T-helper 2 cell (primary cell): ENCODE measurements at regions not wholly inside any gene's neighbourhood (a gene's known extent, or its start where the extent isn't known, plus 50 kb on each side); places are given as distances from the start of the nearest gene placed in this dataset.
"Not testable (repeated sequence)": the region's sequence is repeated elsewhere in the genome, so short reads cannot be mapped to it uniquely, and the experiment has no call there.

ENCODE experiments used
- DNase-seq, 5 experiments: peaks; one replicate each; pipeline versions ENCODE4 v3.0.0 to v3.0.0-alpha.2; 2012 to 2022

GRCh38 chr5:104119529-104119928 lies 556.9 kb upstream of the NUDT12 start:
- DNase-seq = no peak

- no peak for DNase-seq
These were observed 549.0 kb upstream of the NUDT12 start for GRCh38 chr5:104111632-104112031.

- no peak for DNase-seq
These were observed 533.9 kb upstream of the NUDT12 start for GRCh38 chr5:104096451-104096850.

GRCh38 chr5:104095527-104095926 lies 532.9 kb upstream of the NUDT12 start:
- DNase-seq = no peak

- no peak for DNase-seq
These were observed 526.5 kb upstream of the NUDT12 start for GRCh38 chr5:104088876-104089778.

GRCh38 chr5:104084896-104085295 lies 522.3 kb upstream of the NUDT12 start:
- no peak for DNase-seq

GRCh38 chr5:104082754-104083153 lies 520.2 kb upstream of the NUDT12 start:
- DNase-seq = no peak

- DNase-seq = no peak
These were observed 518.6 kb upstream of the NUDT12 start for GRCh38 chr5:104081232-104081631.

- no peak for DNase-seq
These were observed 518.1 kb upstream of the NUDT12 start for GRCh38 chr5:104080646-104081175.

- DNase-seq = not testable (repeated sequence)
These were observed 517.5 kb upstream of the NUDT12 start for GRCh38 chr5:104079861-104080645.

- DNase-seq = no peak
These were observed 509.3 kb upstream of the NUDT12 start for GRCh38 chr5:104071887-104072286.

- no peak for DNase-seq
These were observed 500.2 kb upstream of the NUDT12 start for GRCh38 chr5:104062621-104063377.

- no peak for DNase-seq
These were observed 499.1 kb upstream of the NUDT12 start for GRCh38 chr5:104061707-104062106.

- no peak for DNase-seq
These were observed 490.7 kb upstream of the NUDT12 start for GRCh38 chr5:104053353-104053649.

- no peak for DNase-seq
These were observed 490.2 kb upstream of the NUDT12 start for GRCh38 chr5:104052558-104053352.

- DNase-seq = no peak
These were observed 487.8 kb upstream of the NUDT12 start for GRCh38 chr5:104050436-104050835.

- no peak for DNase-seq
These were observed 487.2 kb upstream of the NUDT12 start for GRCh38 chr5:104049752-104050151.

GRCh38 chr5:104048231-104048630 lies 485.6 kb upstream of the NUDT12 start:
- peak in 1 of 5 experiments; percentile 3 for DNase-seq

- DNase-seq = no peak
These were observed 483.4 kb upstream of the NUDT12 start for GRCh38 chr5:104045987-104046386.

GRCh38 chr5:104039871-104040270 lies 477.3 kb upstream of the NUDT12 start:
- DNase-seq = not testable (repeated sequence)

GRCh38 chr5:104037136-104037535 lies 474.5 kb upstream of the NUDT12 start:
- DNase-seq = not testable (repeated sequence)

- not testable (repeated sequence) for DNase-seq
These were observed 470.6 kb upstream of the NUDT12 start for GRCh38 chr5:104033186-104033585.
